ENCODE measurements at regions not wholly inside any gene's neighbourhood (a gene's known extent, or its start where the extent isn't known, plus 50 kb on each side); places are given as distances from the start of the nearest gene placed in this dataset.

- TF ChIP-seq CTCF (conservative IDR thresholded peaks at IDR 0.05; ENCODE audit: low read depth, low read length) (no peak), EZH2 (IDR thresholded peaks at IDR 0.05; ENCODE audit: borderline replicate concordance, low read depth, low read length, poor library complexity, severe bottlenecking) (no peak)
Observed at GRCh38 chr11:59008947-59009346, 69.7 kb downstream of the GLYATL1 start.

All from A673 (cell line).